ENCODE measurements at regions not wholly inside any gene's neighbourhood (a gene's known extent, or its start where the extent isn't known, plus 50 kb on each side); places are given as distances from the start of the nearest gene placed in this dataset.

- Mint-ChIP-seq H3K9me3 (peaks cover 3% of the 10 kb centered on the region), H3K27ac (no peak overlapping the region), H3K4me3 (no peak overlapping the region), H3K27me3 (peaks cover 2% of the 10 kb centered on the region), H3K4me1 (no peaks in the 10 kb centered on the region), H3K36me3 (no peaks in the 10 kb centered on the region)
Measured at GRCh38 chr5:35461530-35461929, 156.1 kb upstream of the SPEF2 start.

- peaks cover 3% of the 10 kb centered on the region for H3K27me3 Mint-ChIP-seq
- H3K36me3 Mint-ChIP-seq: no peaks in the 10 kb centered on the region
- peaks cover 10% of the 10 kb centered on the region for H3K9me3 Mint-ChIP-seq
- no peak overlapping the region for H3K4me3 Mint-ChIP-seq
- H3K4me1 Mint-ChIP-seq: no peaks in the 10 kb centered on the region
- H3K27ac Mint-ChIP-seq: no peak overlapping the region
Measured at GRCh38 chr5:35458824-35459207, 158.8 kb upstream of the SPEF2 start.

GRCh38 chr5:35457912-35458823 is 159.5 kb upstream of the SPEF2 start:
- H3K4me1 Mint-ChIP-seq: no peaks in the 10 kb centered on the region
- H3K27ac Mint-ChIP-seq: no peak overlapping the region
- peaks cover 10% of the 10 kb centered on the region for H3K9me3 Mint-ChIP-seq
- no peak overlapping the region for H3K4me3 Mint-ChIP-seq
- H3K27me3 Mint-ChIP-seq: peaks cover 3% of the 10 kb centered on the region
- H3K36me3 Mint-ChIP-seq: no peaks in the 10 kb centered on the region

- Mint-ChIP-seq H3K9me3 (peaks cover 10% of the 10 kb centered on the region), H3K36me3 (no peaks in the 10 kb centered on the region), H3K4me1 (no peaks in the 10 kb centered on the region), H3K4me3 (no peak overlapping the region), H3K27me3 (peaks cover 3% of the 10 kb centered on the region), H3K27ac (no peak overlapping the region)
Measured at GRCh38 chr5:35456506-35456905, 161.2 kb upstream of the SPEF2 start.

GRCh38 chr5:35454011-35454525 is 163.6 kb upstream of the SPEF2 start:
- peaks cover 3% of the 10 kb centered on the region for H3K36me3 Mint-ChIP-seq
- H3K4me3 Mint-ChIP-seq: no peak overlapping the region
- H3K27ac Mint-ChIP-seq: no peak overlapping the region
- H3K9me3 Mint-ChIP-seq: peaks cover 15% of the 10 kb centered on the region
- H3K27me3 Mint-ChIP-seq: peaks cover 11% of the 10 kb centered on the region
- H3K4me1 Mint-ChIP-seq: no peaks in the 10 kb centered on the region

GRCh38 chr5:35443803-35444595 is 173.7 kb upstream of the SPEF2 start:
- H3K4me1 Mint-ChIP-seq: no peaks in the 10 kb centered on the region
- H3K4me3 Mint-ChIP-seq: no peak overlapping the region
- peaks cover 18% of the 10 kb centered on the region for H3K27me3 Mint-ChIP-seq
- H3K27ac Mint-ChIP-seq: no peak overlapping the region
- H3K36me3 Mint-ChIP-seq: no peaks in the 10 kb centered on the region
- no peaks in the 10 kb centered on the region for H3K9me3 Mint-ChIP-seq

GRCh38 chr5:35442885-35443639 is 174.6 kb upstream of the SPEF2 start:
- H3K27me3 Mint-ChIP-seq: peaks cover 26% of the 10 kb centered on the region
- H3K36me3 Mint-ChIP-seq: no peaks in the 10 kb centered on the region
- no peaks in the 10 kb centered on the region for H3K9me3 Mint-ChIP-seq
- no peak overlapping the region for H3K27ac Mint-ChIP-seq
- no peaks in the 10 kb centered on the region for H3K4me1 Mint-ChIP-seq
- no peak overlapping the region for H3K4me3 Mint-ChIP-seq

- no peaks in the 10 kb centered on the region for H3K4me1 Mint-ChIP-seq
- no peaks in the 10 kb centered on the region for H3K9me3 Mint-ChIP-seq
- no peaks in the 10 kb centered on the region for H3K36me3 Mint-ChIP-seq
- H3K27ac Mint-ChIP-seq: no peak overlapping the region
- no peak overlapping the region for H3K4me3 Mint-ChIP-seq
- H3K27me3 Mint-ChIP-seq: peaks cover 27% of the 10 kb centered on the region
Measured at GRCh38 chr5:35440409-35440808, 177.3 kb upstream of the SPEF2 start.

- no peaks in the 10 kb centered on the region for H3K4me1 Mint-ChIP-seq
- no peaks in the 10 kb centered on the region for H3K9me3 Mint-ChIP-seq
- no peaks in the 10 kb centered on the region for H3K36me3 Mint-ChIP-seq
- no peak overlapping the region for H3K4me3 Mint-ChIP-seq
- peaks cover 30% of the 10 kb centered on the region for H3K27me3 Mint-ChIP-seq
- H3K27ac Mint-ChIP-seq: no peak overlapping the region
Measured at GRCh38 chr5:35438786-35439185, 178.9 kb upstream of the SPEF2 start.

- H3K4me3 Mint-ChIP-seq: no peak overlapping the region
- H3K27me3 Mint-ChIP-seq: peaks cover 30% of the 10 kb centered on the region
- no peaks in the 10 kb centered on the region for H3K4me1 Mint-ChIP-seq
- H3K9me3 Mint-ChIP-seq: no peaks in the 10 kb centered on the region
- no peak overlapping the region for H3K27ac Mint-ChIP-seq
- H3K36me3 Mint-ChIP-seq: no peaks in the 10 kb centered on the region
Measured at GRCh38 chr5:35438288-35438687, 179.4 kb upstream of the SPEF2 start.

- Mint-ChIP-seq H3K4me3 (no peak overlapping the region), H3K4me1 (no peaks in the 10 kb centered on the region), H3K9me3 (no peaks in the 10 kb centered on the region), H3K27me3 (peaks cover 34% of the 10 kb centered on the region), H3K36me3 (no peaks in the 10 kb centered on the region), H3K27ac (no peak overlapping the region)
Measured at GRCh38 chr5:35436400-35437057, 181.1 kb upstream of the SPEF2 start.

- no peaks in the 10 kb centered on the region for H3K36me3 Mint-ChIP-seq
- no peak overlapping the region for H3K27ac Mint-ChIP-seq
- H3K4me3 Mint-ChIP-seq: no peak overlapping the region
- peaks cover 20% of the 10 kb centered on the region for H3K27me3 Mint-ChIP-seq
- no peaks in the 10 kb centered on the region for H3K4me1 Mint-ChIP-seq
- no peaks in the 10 kb centered on the region for H3K9me3 Mint-ChIP-seq
Measured at GRCh38 chr5:35430381-35431162, 187.1 kb upstream of the SPEF2 start.

GRCh38 chr5:35420200-35420599 is 189.9 kb upstream of the PRLR start:
- Mint-ChIP-seq H3K9me3 (no peaks in the 10 kb centered on the region), H3K4me3 (no peak overlapping the region), H3K4me1 (no peaks in the 10 kb centered on the region), H3K27ac (no peak overlapping the region), H3K36me3 (no peaks in the 10 kb centered on the region), H3K27me3 (peaks cover 19% of the 10 kb centered on the region)

- no peak overlapping the region for H3K4me3 Mint-ChIP-seq
- peaks cover 9% of the 10 kb centered on the region for H3K9me3 Mint-ChIP-seq
- H3K4me1 Mint-ChIP-seq: no peaks in the 10 kb centered on the region
- H3K27me3 Mint-ChIP-seq: peaks cover 12% of the 10 kb centered on the region
- H3K36me3 Mint-ChIP-seq: no peaks in the 10 kb centered on the region
- H3K27ac Mint-ChIP-seq: no peak overlapping the region
Measured at GRCh38 chr5:35417040-35417439, 186.8 kb upstream of the PRLR start.
